HG03039 (cell line): ENCODE measurements at regions not wholly inside any gene's neighbourhood (a gene's known extent, or its start where the extent isn't known, plus 50 kb on each side); places are given as distances from the start of the nearest gene placed in this dataset.

ENCODE experiments used
- ATAC-seq: cut with Tn5 transposase; IDR thresholded peaks from one replicate; pipeline ENCODE4 v1.9.1; 2021; ENCODE audit warnings: mild to moderate bottlenecking, moderate library complexity; ENCODE audit not compliant: unreplicated experiment

DNA sequence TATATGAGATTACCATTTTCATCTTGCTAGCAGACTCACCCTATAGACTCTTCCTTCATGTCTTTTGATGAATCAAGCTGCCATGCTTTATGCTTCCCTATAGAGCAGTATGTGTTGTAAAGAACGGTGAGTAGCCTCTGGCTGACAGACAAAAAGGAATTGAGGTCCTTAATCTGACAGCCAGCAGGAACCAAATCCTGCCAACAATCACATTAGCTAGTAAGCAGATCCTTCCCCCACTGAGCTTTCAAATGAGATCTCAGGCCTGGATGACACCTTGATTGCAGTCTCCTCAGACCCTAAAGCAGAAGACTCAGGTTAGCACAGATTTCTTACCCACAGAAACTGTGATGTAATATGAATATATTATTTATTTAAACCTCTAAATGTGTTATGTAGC, 577.0 kb downstream of the CDH11 start:
- no peak for ATAC-seq

DNA sequence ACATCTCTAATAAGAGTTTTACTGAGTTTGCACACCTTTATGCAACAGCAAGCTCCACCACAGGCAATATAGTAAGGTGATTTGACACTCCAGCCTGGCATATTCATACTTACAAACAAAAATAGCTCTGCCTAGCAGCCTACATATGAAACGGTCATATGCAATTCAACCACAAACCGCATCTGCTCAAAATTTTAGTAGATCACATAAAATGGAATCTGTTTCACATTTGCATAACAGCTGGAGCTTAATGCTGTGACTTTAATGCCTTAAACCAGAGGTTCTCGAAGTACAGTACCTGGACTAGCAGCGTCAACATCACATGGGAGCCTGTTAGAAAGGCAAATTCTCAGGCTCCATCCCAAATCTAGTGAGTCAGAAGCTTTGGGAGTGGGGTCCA, 578.4 kb downstream of the CDH11 start:
- ATAC-seq = no peak

DNA sequence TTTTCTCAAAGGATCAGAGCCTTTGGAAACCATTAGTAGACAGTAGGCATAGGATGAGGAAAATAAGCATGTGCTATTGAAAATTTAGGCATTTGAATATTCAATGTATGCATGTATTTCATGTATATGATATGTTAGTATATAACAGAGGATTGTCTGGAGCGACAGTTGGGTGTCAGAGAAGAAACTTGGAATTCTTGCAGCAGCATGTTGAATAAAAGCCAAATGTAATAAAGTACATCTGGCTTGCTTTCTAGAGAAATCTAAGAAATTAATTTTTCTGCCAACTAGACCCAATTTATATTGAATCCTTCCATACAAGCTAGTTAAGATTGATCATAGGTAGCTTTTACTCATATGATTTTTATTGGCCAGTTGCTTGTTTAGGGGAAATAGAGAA, 578.8 kb downstream of the CDH11 start:
- ATAC-seq = no peak

DNA sequence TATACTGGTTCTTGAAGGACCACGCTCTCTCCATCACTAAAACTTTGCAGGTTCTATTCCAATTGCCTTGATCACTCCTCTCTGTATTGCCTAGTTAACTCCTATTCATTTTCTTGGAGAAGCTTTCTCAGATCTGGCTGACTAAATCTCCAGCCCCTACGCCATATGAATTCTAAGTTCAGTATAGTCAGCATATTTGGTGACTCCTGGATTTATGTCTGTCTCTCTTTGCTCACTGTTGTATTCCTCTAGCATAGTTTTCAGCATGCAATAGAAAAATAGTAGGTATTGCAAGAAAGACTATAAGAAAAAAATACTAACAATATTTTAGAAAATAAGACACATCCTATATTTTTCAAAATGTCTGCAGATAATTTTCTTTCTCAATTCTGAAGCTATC, 579.7 kb downstream of the CDH11 start:
- ATAC-seq = no peak

DNA sequence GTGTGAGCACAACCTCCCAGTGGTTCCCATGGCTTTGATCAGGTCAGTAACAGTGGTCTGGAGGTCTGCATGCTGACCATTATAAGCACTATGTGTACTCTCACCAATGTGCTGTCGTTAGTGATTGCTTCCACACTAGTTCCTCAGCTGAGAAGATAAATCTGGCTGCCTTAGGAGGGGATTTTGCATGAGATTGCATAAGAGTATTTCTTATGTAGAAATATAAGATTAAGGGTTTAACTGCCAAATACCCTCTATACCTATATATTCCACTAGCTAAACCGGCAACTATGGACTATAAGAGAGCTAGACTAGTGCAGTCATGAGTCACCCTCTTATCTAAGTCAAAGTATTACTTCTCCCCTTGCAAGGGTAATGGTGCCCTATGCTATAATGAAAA, 580.2 kb downstream of the CDH11 start:
- no peak for ATAC-seq

DNA sequence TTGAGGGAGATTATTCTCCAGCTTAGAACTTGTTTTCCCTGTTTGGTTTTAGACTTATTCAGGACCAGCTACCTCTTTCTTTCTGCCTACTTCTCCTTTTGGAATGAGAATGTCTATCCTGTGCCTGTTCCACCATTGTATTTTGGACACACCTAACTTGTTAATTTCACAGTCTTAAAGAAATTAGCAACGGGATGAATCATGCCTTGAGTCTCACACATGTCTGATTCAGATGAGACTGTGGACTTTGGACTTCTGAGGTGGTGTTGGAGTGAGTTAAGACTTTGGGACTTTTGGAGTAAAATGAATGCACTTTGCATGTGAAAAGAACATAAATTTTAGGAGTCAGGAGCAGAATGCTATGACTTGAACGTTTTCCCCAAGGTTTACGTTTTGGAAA, 581.4 kb downstream of the CDH11 start:
- ATAC-seq = no peak

DNA sequence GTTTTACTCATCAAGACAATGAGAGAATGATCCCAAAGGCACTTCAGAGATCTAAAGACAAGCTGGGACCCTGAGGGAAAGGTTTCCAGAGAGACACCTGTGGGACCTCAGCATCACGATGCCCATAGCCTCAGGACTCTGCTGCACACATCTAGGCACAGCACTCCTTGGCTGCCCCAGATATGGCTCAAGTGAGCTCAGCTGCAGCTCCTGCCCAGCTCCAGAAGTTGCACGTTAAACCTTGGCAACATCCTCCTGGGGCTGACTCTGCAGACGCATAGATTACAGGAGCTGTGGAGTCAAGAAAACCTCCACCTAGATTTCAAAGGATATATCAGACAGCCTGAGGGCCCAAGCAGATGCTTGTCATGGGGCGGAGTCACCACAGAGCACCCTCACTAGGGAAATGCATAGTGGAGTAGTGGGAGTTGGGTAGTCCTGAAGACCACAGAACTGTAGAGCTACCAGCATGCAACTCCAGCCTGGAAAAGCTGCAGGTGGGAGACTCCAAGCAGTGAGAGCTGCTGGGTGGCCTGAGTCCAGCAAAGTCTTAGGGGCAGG, 582.0 kb downstream of the CDH11 start:
- ATAC-seq = no peak

DNA sequence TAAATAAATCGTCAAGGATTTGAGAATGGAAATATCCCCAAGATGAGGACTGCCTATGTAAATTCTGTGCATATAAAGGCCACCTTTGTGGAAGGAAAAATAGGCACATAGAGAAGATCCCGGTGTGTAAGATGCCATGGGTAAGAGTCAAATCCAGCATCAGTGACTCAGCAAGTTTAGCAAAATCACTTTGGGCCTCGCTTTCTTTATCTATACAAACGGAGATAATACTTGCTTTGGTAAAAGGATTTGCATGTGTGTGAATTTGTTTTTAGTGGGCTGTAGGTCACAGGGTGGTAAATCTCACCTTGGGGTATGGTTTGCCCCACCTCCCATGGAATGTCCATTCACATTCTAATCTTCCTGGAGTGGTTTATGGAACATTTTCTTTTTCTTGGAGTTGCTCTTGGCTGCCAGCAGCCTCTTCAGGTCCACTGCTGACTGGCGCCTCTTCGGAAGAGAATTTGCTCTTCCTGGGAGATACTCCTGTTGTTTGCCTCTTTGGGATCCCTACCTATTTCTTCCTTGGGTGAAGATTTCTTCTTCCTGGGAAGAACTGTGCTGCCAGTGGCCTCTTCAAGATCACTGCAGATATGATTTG, 587.6 kb downstream of the CDH11 start:
- no peak for ATAC-seq

DNA sequence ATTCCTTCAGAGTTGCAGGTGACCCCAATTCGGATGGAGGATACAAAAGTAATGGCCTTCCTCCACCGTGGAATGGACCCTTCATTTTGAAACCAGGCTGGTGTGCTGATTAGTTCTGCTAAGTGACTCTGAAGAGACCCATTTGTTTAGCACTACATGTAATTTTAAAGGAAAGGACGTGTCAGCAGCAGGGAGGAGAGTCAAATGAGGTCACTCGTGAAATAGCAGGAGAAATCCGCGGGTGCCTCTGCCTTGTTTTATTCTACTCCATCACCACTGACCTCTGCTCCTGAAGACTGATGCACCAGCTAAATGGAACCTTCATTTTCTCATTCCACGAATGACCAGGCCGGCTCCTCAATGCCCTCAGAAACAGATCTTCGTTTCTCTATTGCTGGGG, 589.2 kb downstream of the CDH11 start:
- no peak for ATAC-seq

DNA sequence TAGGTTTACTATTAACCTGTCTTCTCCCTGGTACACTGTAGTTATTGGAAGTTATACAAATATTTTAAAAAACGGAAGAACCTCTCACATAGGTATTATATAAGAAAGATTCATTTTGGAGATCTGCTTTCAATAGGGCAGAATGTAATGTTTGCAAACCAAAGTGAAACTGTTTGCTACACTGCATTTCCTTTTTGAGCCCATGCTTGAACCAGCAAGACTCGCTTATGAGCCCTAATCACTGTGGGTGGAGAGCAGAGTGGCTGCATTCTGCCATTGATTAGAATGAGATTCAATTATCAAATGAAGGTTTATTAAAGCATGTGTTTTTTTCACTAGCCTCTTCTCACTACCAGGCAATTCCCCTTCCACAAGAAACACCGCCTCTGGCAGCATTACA, 589.7 kb downstream of the CDH11 start:
- no peak for ATAC-seq

DNA sequence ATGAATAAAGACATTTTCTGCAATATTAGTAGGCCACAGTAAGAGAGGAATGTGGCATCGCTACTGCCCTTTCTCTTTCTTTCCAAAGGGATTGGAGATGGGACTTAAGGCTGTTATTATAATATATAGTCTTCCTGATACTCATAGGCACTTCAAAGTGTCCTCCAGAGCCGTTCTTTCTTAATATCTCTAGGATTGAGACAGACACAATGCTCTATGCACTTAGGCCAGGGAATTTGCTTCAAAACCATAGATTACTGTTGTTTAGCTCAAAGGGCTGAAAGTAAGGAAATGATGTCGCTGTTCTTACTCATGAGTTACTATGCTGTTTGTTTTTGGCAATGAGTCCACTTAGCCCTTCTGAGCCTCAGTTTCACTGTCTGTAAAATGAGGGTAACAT, 590.5 kb downstream of the CDH11 start:
- no peak for ATAC-seq

DNA sequence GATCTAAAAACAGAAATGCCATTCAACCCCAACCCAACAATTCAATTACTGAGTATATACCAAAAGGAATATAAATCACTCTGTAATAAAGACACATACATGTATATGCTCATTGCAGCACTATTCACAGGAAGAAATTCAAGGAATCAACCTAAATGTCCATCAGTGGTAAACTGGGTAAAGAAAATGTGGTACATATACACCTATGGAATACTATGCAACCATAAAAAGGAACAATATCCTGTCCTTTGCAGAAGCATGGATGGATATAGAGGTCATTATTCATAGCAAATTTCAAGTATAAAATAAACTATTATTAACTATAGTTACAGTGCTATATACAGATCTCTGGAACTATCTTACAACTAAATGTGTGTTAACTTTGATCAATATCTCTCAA, 599.3 kb downstream of the CDH11 start:
- no peak for ATAC-seq

DNA sequence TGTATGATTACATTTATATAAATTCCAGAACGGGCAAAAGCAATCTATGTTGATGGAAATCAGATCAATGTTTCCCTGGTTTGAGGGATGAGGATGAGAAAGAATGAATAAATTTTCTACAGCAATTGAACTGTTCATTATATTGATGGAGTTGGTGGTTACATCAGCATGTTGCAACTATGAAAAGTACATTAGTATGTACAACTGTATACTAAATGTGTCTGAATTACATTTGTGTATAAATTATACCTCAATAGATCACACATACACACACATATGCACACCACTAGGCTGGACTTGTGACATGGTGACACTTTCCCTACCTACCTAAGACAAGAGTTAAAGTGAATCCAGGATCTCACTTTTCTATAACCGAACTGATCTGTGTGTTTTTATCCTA, 608.0 kb downstream of the CDH11 start:
- ATAC-seq = no peak

DNA sequence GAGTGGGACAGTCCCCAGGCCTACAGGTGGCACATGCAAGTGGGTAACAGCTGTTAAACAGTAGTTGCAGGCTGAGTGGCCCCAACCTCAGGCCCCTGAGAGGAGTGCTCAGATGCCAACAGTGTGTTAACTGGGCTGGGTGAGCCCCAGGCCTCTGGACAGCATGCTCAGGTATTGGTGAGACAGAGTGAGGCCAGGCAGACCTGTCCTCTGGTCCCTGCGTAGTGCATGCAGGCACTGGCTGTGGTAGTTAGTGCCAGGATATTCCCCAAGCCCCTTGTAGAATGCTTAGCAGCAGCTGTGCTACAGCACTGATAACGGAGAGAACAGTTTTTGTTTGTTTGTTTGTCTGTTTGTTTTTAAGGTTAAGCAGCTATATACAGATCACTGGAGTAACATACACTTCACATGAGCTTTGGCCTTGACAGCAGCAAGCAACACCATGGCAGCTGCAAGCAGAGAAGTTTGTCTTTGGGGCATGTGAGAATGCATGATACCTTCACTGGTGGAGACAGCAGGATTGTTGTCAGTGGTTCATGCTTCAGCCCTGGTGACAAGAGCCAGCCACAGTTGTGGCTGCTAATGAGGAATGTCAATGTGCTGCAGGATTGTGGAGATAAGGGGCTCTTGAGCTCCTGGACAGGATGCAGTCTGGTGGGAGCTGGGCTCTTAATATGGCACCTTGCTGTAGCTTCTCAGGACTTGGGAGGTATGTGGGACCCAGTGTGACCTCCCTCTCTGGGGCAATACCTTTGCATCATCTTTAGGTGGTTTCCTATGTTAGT, 614.4 kb downstream of the CDH11 start:
- no peak for ATAC-seq

DNA sequence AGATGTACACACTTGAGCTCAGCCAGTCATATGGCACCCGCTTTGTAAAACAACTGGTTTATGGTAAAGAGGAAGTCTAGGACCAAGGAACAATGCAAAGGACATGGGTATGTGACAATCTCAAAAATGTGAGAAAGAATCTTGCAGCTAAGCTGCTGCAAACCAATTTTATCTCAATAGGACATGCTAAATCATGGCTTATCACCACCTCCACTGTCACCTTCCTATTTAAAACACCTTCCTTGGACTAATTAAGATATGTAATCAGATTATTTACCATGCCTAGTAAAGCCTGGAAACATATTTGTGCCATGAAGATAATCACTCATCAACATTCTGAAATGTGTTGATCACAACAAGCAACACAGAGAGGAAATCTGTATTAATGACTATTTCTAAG, 622.7 kb downstream of the CDH11 start:
- no peak for ATAC-seq

DNA sequence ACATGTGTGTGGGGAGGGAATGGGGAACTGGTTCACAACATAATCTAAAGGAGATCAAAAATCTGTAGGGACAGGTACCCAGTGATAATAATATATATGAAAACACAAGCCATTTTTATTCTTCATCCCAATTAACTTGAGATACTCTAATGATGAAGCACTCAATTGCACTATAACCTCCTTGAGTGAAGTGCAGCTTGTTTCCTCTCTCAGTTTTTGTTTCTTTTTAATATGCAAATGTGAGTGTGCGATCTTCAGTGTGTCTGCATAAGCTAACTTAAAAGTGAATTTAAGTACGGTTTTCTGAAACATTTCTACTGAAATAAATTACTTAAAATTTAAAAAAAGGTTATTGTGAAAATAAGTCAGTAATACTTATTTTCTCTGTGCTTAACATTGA, 623.5 kb downstream of the CDH11 start:
- no peak for ATAC-seq

DNA sequence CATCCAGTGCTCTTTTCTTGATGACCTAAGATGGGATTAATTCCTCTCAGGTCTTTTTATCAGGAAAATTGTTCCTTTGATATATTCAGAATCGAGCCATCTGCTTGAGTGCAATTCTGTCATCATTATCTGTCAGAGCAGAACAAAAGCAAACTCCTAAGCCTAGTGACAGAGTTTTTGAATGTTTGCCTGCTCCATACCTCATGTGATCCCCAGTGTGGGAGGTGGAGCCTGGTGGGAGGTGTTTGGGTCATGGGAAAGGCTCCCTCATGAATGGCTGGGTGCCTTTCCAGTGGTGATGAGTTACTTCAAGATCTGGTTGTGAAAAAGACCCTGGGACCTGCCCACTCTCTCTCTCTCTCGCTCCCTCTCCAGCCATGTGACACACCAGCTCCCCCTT, 628.2 kb downstream of the CDH11 start:
- ATAC-seq = no peak

DNA sequence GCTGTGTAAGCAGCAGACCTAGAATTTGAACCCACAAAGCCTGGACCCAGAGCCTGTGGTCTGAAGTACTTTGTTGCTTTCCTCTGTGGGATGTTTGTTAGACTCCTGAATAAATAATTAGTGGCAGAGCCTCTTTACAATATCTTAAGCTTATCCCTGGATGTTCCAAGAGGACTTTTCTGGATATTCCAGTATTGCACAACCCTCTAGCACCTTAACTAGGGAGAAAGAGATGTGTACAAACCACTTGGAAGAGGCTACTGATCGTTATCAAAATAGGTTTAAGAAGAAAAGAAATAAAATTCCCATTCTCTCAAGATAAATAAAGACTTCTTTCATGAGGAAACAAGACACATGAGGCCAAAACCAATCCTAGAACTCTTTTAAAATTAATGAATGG, 632.4 kb downstream of the CDH11 start:
- no peak for ATAC-seq

DNA sequence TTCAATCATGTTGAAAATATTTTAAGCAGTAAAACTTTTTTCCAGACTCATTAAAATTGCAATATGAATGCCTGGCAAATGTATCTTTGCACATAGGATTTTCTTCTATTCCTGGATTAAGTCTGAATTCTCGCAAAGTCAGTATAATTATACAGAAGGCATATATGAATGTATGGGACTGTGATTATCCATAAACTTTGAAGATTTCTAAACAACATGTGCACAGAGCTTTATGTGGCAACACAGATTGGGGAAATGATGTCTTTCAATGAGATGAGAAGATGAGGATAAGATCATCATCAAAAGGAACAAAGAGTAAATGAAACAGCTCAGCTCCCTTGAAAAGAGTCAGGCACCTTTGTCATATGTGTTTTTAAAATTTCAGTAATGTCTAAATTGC, 635.3 kb downstream of the CDH11 start:
- ATAC-seq = no peak

DNA sequence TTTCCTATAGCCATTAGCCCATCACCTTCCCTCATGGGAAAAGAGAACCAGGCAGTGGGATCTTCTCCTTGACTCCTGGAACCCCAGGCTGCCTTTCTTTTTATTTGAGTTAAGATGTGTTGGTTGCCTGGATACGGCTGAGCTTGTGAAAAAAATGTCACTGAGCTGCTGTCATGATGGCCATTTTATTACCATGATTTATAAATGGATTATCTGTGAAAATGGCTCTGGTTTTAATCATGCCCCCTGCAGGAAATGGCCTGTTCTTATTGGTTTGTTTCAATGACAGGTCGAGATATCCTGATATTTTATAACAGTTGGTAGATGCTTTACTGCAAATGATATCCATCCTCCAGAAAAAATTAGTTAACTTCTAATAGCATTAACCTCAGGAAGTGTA, 640.4 kb downstream of the CDH11 start:
- no peak for ATAC-seq

DNA sequence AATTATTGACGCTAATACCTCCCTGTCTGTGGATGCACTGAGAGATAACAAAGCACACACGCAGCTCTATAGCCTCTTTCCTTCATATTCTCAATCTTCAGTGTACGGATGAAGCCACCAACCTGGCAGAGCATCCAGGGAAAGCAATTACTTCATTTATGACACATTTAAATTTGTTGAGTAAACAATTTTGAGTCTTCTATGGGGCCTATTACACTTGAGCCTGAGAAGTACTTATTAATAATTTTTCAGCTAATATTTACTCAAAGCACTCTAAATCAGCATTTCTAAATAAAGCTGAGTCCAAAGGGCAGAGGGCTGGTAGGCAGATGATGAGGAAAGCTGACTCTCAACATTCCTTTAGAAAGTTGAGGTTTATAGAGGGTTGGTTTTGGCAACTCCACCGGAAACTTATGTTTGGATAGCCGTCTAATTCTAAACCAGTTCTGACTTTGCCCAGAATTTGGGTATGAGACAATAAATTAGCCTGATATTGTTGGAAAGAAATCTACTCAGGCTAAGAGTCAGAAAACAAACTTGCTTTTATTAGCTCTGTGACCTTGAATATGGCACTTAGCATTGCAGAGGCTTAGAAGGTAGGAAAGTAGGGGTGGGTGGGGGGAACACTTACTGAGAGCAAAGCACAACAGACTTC, 643.5 kb downstream of the CDH11 start:
- ATAC-seq = no peak
